Activated CD4-positive, alpha-beta T cell treated with anti-CD3 and anti-CD28 coated beads for 4 hours (primary cell): ENCODE measurements at regions not wholly inside any gene's neighbourhood (a gene's known extent, or its start where the extent isn't known, plus 50 kb on each side); places are given as distances from the start of the nearest gene placed in this dataset.
"Not testable (repeated sequence)": the region's sequence is repeated elsewhere in the genome, so short reads cannot be mapped to it uniquely, and the experiment has no call there.

Experiments used
- DNase-seq, 2 donors: peaks; one replicate each; pipeline ENCODE4 v3.0.0-alpha.2; 2020

GRCh38 chrX:1140236-1140681 lies 72.2 kb downstream of the CRLF2 start:
- no peak for DNase-seq

- DNase-seq = no peak
Measured at GRCh38 chrX:1139185-1139500, 73.3 kb downstream of the CRLF2 start.

GRCh38 chrX:1138476-1139184 lies 73.8 kb downstream of the CRLF2 start:
- no peak for DNase-seq

- DNase-seq = no peak
Measured at GRCh38 chrX:1137531-1137930, 74.9 kb downstream of the CRLF2 start.

- DNase-seq = not testable (repeated sequence)
Measured at GRCh38 chrX:1136582-1136981, 75.9 kb downstream of the CRLF2 start.

GRCh38 chrX:1134976-1135375 lies 77.5 kb downstream of the CRLF2 start:
- DNase-seq = no peak

GRCh38 chrX:1134156-1134555 lies 78.3 kb downstream of the CRLF2 start:
- no peak for DNase-seq

- no peak for DNase-seq
Measured at GRCh38 chrX:1126738-1127137, 85.7 kb downstream of the CRLF2 start.

GRCh38 chrX:1124531-1124930 lies 87.9 kb downstream of the CRLF2 start:
- DNase-seq = no peak

- not testable (repeated sequence) for DNase-seq
Measured at GRCh38 chrX:1122851-1123250, 89.6 kb downstream of the CRLF2 start.

- DNase-seq = no peak
Measured at GRCh38 chrX:1119275-1119674, 93.2 kb downstream of the CRLF2 start.

GRCh38 chrX:1118572-1119199 lies 93.8 kb downstream of the CRLF2 start:
- DNase-seq = no peak

GRCh38 chrX:1115411-1115810 lies 97.0 kb downstream of the CRLF2 start:
- DNase-seq = not testable (repeated sequence)

- DNase-seq = no peak
Measured at GRCh38 chrX:1112321-1112720, 100.1 kb downstream of the CRLF2 start.

GRCh38 chrX:1111601-1112300 lies 100.7 kb downstream of the CRLF2 start:
- no peak for DNase-seq

- no peak for DNase-seq
Measured at GRCh38 chrX:1109580-1110119, 102.8 kb downstream of the CRLF2 start.

- DNase-seq = no peak
Measured at GRCh38 chrX:1108501-1109445, 103.7 kb downstream of the CRLF2 start.

GRCh38 chrX:1106478-1107210 lies 105.8 kb downstream of the CRLF2 start:
- no peak for DNase-seq

GRCh38 chrX:1105671-1106419 lies 106.6 kb downstream of the CRLF2 start:
- no peak for DNase-seq

- DNase-seq = not testable (repeated sequence)
Measured at GRCh38 chrX:1105031-1105430, 107.4 kb downstream of the CRLF2 start.

- no peak for DNase-seq
Measured at GRCh38 chrX:1103360-1103759, 109.1 kb downstream of the CRLF2 start.
